ENCODE measurements at regions not wholly inside any gene's neighbourhood (a gene's known extent, or its start where the extent isn't known, plus 50 kb on each side); places are given as distances from the start of the nearest gene placed in this dataset.

GRCh38 chr6:6722195-6722594 is 133.7 kb downstream of the LY86 start:
- Histone ChIP-seq H3K4me3 (no peak overlapping the region), H3K27ac (peak overlapping the region in 2 of 4 donors; percentile 15 to 49), H3K9me3 (no peaks in the 10 kb centered on the region), H3K36me3 (no peaks in the 10 kb centered on the region), H3K27me3 (no peaks in the 10 kb centered on the region), H3K4me1 (peaks cover 0 to 30% (median 3%) of the 10 kb centered on the region in 4 donors)
- TF ChIP-seq CTCF (IDR thresholded peaks at IDR 0.05) (no peak), POLR2A (IDR thresholded peaks at IDR 0.05) (no peak)
- no peak for DNase-seq

GRCh38 chr6:6723361-6723760 is 134.8 kb downstream of the LY86 start:
- H3K4me1 ChIP-seq = peaks cover 0 to 30% (median 3%) of the 10 kb centered on the region in 4 donors
- TF ChIP-seq POLR2A (IDR thresholded peaks at IDR 0.05) = no peak
- no peak for TF ChIP-seq CTCF (IDR thresholded peaks at IDR 0.05)
- no peak overlapping the region for H3K4me3 ChIP-seq
- no peak for DNase-seq
- no peaks in the 10 kb centered on the region for H3K9me3 ChIP-seq
- no peaks in the 10 kb centered on the region for H3K27me3 ChIP-seq
- no peaks in the 10 kb centered on the region for H3K36me3 ChIP-seq
- peak overlapping the region; percentile 31 to 93 (median 80) for H3K27ac ChIP-seq

GRCh38 chr6:6723921-6724538 is 135.5 kb downstream of the LY86 start:
- H3K4me3 ChIP-seq = peak overlapping the region in 3 of 4 donors; percentile 11 to 41 (median 39)
- peak in 1 of 3 donors; percentile 67 for DNase-seq
- H3K4me1 ChIP-seq = peaks cover 0 to 30% (median 3%) of the 10 kb centered on the region in 4 donors

GRCh38 chr6:6724539-6725467 is 136.3 kb downstream of the LY86 start:
- H3K9me3 ChIP-seq = no peaks in the 10 kb centered on the region
- peak; percentile 48 to 85 (median 82) for DNase-seq
- peaks cover 0 to 30% (median 3%) of the 10 kb centered on the region in 4 donors for H3K4me1 ChIP-seq
- H3K27me3 ChIP-seq = no peaks in the 10 kb centered on the region
- peak overlapping the region; percentile 56 to 93 (median 80) for H3K27ac ChIP-seq
- no peaks in the 10 kb centered on the region for H3K36me3 ChIP-seq
- H3K4me3 ChIP-seq = peak overlapping the region; percentile 4 to 41 (median 25)
- no peak for TF ChIP-seq POLR2A (IDR thresholded peaks at IDR 0.05)
- TF ChIP-seq CTCF (IDR thresholded peaks at IDR 0.05) = peak in 5 of 6 experiments; percentile 19 to 75 (median 54)

More at GRCh38 chr6:6723921-6724538, 135.5 kb downstream of the LY86 start:
- no peaks in the 10 kb centered on the region for H3K36me3 ChIP-seq
- H3K9me3 ChIP-seq = no peaks in the 10 kb centered on the region
- peak overlapping the region; percentile 56 to 93 (median 80) for H3K27ac ChIP-seq
- TF ChIP-seq CTCF (IDR thresholded peaks at IDR 0.05) (no peak), POLR2A (IDR thresholded peaks at IDR 0.05) (no peak)
- H3K27me3 ChIP-seq = no peaks in the 10 kb centered on the region

- Histone ChIP-seq H3K4me3 (peak overlapping the region in 1 of 4 donors; percentile 39), H3K36me3 (no peaks in the 10 kb centered on the region), H3K27me3 (no peaks in the 10 kb centered on the region), H3K9me3 (no peaks in the 10 kb centered on the region), H3K4me1 (peaks cover 0 to 30% (median 3%) of the 10 kb centered on the region in 4 donors), H3K27ac (peak overlapping the region in 3 of 4 donors; percentile 76 to 93 (median 84))
- no peak for DNase-seq
- TF ChIP-seq CTCF (IDR thresholded peaks at IDR 0.05) = no peak
- no peak for TF ChIP-seq POLR2A (IDR thresholded peaks at IDR 0.05)
Observed at GRCh38 chr6:6725468-6726209, 137.1 kb downstream of the LY86 start.
